HG03432 (cell line): ENCODE measurements at regions not wholly inside any gene's neighbourhood (a gene's known extent, or its start where the extent isn't known, plus 50 kb on each side); places are given as distances from the start of the nearest gene placed in this dataset.
"Not testable (repeated sequence)": the region's sequence is repeated elsewhere in the genome, so short reads cannot be mapped to it uniquely, and the experiment has no call there.

Experiments
- ATAC-seq: cut with Tn5 transposase; IDR thresholded peaks from one replicate; pipeline ENCODE4 v1.9.1; 2021; ENCODE audit warnings: mild to moderate bottlenecking, moderate library complexity; ENCODE audit not compliant: unreplicated experiment

- ATAC-seq: not testable (repeated sequence)
Measured at GRCh38 chr1:146654763-146655162, 283.4 kb upstream of the NBPF12 start.

- ATAC-seq: not testable (repeated sequence)
Measured at GRCh38 chr1:146645978-146646604, 292.0 kb upstream of the NBPF12 start.

GRCh38 chr1:146641534-146641933 lies 296.6 kb upstream of the NBPF12 start:
- not testable (repeated sequence) for ATAC-seq

- ATAC-seq: not testable (repeated sequence)
Measured at GRCh38 chr1:146640671-146641070, 297.5 kb upstream of the NBPF12 start.

- not testable (repeated sequence) for ATAC-seq
Measured at GRCh38 chr1:146630302-146630701, 307.8 kb upstream of the NBPF12 start.

- ATAC-seq: not testable (repeated sequence)
Measured at GRCh38 chr1:146618582-146618981, 319.5 kb upstream of the NBPF12 start.

GRCh38 chr1:146604681-146605080 lies 333.4 kb upstream of the NBPF12 start:
- not testable (repeated sequence) for ATAC-seq

- not testable (repeated sequence) for ATAC-seq
Measured at GRCh38 chr1:146600720-146601307, 337.3 kb upstream of the NBPF12 start.

- ATAC-seq: not testable (repeated sequence)
Measured at GRCh38 chr1:146599906-146600305, 338.2 kb upstream of the NBPF12 start.

GRCh38 chr1:146581229-146581628 lies 352.4 kb upstream of the NOTCH2NLA start:
- ATAC-seq: not testable (repeated sequence)

GRCh38 chr1:146567541-146567940 lies 338.7 kb upstream of the NOTCH2NLA start:
- not testable (repeated sequence) for ATAC-seq

GRCh38 chr1:146558032-146558431 lies 329.2 kb upstream of the NOTCH2NLA start:
- ATAC-seq: not testable (repeated sequence)

- ATAC-seq: not testable (repeated sequence)
Measured at GRCh38 chr1:146556405-146556804, 327.6 kb upstream of the NOTCH2NLA start.

GRCh38 chr1:146552414-146552813 lies 323.6 kb upstream of the NOTCH2NLA start:
- not testable (repeated sequence) for ATAC-seq

GRCh38 chr1:146548684-146549083 lies 319.9 kb upstream of the NOTCH2NLA start:
- ATAC-seq: not testable (repeated sequence)

GRCh38 chr1:146546189-146546588 lies 317.4 kb upstream of the NOTCH2NLA start:
- not testable (repeated sequence) for ATAC-seq

- not testable (repeated sequence) for ATAC-seq
Measured at GRCh38 chr1:146537775-146538373, 309.1 kb upstream of the NOTCH2NLA start.

- not testable (repeated sequence) for ATAC-seq
Measured at GRCh38 chr1:146536028-146536427, 307.2 kb upstream of the NOTCH2NLA start.

- not testable (repeated sequence) for ATAC-seq
Measured at GRCh38 chr1:146535575-146535974, 306.8 kb upstream of the NOTCH2NLA start.

GRCh38 chr1:146530958-146531357 lies 302.1 kb upstream of the NOTCH2NLA start:
- ATAC-seq: not testable (repeated sequence)

- not testable (repeated sequence) for ATAC-seq
Measured at GRCh38 chr1:146522812-146523211, 294.0 kb upstream of the NOTCH2NLA start.

- not testable (repeated sequence) for ATAC-seq
Measured at GRCh38 chr1:146522345-146522744, 293.5 kb upstream of the NOTCH2NLA start.
